CD14-positive monocyte (primary cell): ENCODE measurements at regions not wholly inside any gene's neighbourhood (a gene's known extent, or its start where the extent isn't known, plus 50 kb on each side); places are given as distances from the start of the nearest gene placed in this dataset.
A peak's percentile ranks its signal among the peaks of the same experiment; 100 is the strongest.

Experiments used
- DNase-seq, 3 donors: peaks; one replicate each; pipeline ENCODE4 v3.0.0-alpha.2; 2011 to 2022
- H2AFZ ChIP-seq: 2 replicates; pipeline ENCODE4 v1.6.0; 2012; ENCODE audit warnings: mild to moderate bottlenecking, low read depth, low read length, inconsistent platforms; ENCODE audit not compliant: insufficient read depth, poor library complexity, severe bottlenecking
- H3K27ac ChIP-seq, 2 donors: 1 replicate in 1 of 2; 2 replicates in 1 of 2; pipeline ENCODE4 v1.5.1; 2012 to 2013; ENCODE audit warnings: low read length in 2 of 2, control low read depth in 1 of 2, inconsistent platforms in 1 of 2, low read depth in 1 of 2, mild to moderate bottlenecking in 1 of 2
- H3K27me3 ChIP-seq, 2 donors: one replicate each; pipeline versions ENCODE4 v1.6.0 to v1.6.1; 2011 to 2013; ENCODE audit warnings: low read length in 2 of 2; ENCODE audit not compliant: control insufficient read depth in 2 of 2, insufficient read depth in 2 of 2
- H3K36me3 ChIP-seq, 2 donors: replicated peaks in 1 of 2; 1 replicate in 1 of 2; 2 replicates in 1 of 2; pipeline versions ENCODE4 v1.5.1 to v1.6.1; 2012 to 2013; ENCODE audit warnings: low read length in 2 of 2, control low read depth in 1 of 2, inconsistent platforms in 1 of 2, mild to moderate bottlenecking in 1 of 2; ENCODE audit not compliant: insufficient read depth in 2 of 2, control insufficient read depth in 1 of 2
- H3K4me1 ChIP-seq, 2 donors: 1 replicate in 1 of 2; 2 replicates in 1 of 2; pipeline versions ENCODE4 v1.5.1 to v1.6.1; 2012 to 2013; ENCODE audit warnings: low read length in 2 of 2, control low read depth in 1 of 2, inconsistent platforms in 1 of 2, mild to moderate bottlenecking in 1 of 2, moderate library complexity in 1 of 2; ENCODE audit not compliant: insufficient read depth in 2 of 2, control insufficient read depth in 1 of 2
- H3K4me2 ChIP-seq: replicated peaks from 2 replicates; pipeline ENCODE3; 2012; ENCODE audit warnings: low read length, moderate library complexity, mild to moderate bottlenecking; ENCODE audit not compliant: poor library complexity, severe bottlenecking; ENCODE audit errors: extremely low read depth
- H3K4me3 ChIP-seq, 3 experiments: fragments of 200-600 bp in 1 of 3; sonication (generic) in 1 of 3; replicated peaks in 1 of 3; 1 replicate in 2 of 3; 2 replicates in 1 of 3; pipeline ENCODE4 v1.5.1; 2011 to 2013; ENCODE audit warnings: low read length in 3 of 3, mild to moderate bottlenecking in 3 of 3, control low read depth in 2 of 3, low read depth in 2 of 3, inconsistent platforms in 1 of 3, moderate library complexity in 1 of 3
- H3K79me2 ChIP-seq: 2 replicates; pipeline ENCODE4 v1.6.0; 2012; ENCODE audit warnings: mild to moderate bottlenecking, control low read depth, inconsistent platforms, low read length, moderate library complexity; ENCODE audit not compliant: insufficient read depth
- H3K9ac ChIP-seq: 2 replicates; pipeline ENCODE4 v1.6.0; 2017; ENCODE audit warnings: low read length, mild to moderate bottlenecking; ENCODE audit not compliant: insufficient read depth, poor library complexity, severe bottlenecking
- H3K9me3 ChIP-seq, 2 donors: replicated peaks in 1 of 2; 1 replicate in 1 of 2; 2 replicates in 1 of 2; pipeline versions ENCODE4 v1.5.1 to v1.6.1; 2012 to 2013; ENCODE audit warnings: low read length in 2 of 2, control low read depth in 1 of 2; ENCODE audit not compliant: control insufficient read depth in 1 of 2, insufficient read depth in 1 of 2
- H4K20me1 ChIP-seq: 2 replicates; pipeline ENCODE4 v1.6.0; 2012; ENCODE audit warnings: mild to moderate bottlenecking, low read length, control low read depth, moderate library complexity; ENCODE audit not compliant: insufficient read depth
- H3K27ac Mint-ChIP-seq, 7 donors: one replicate each; pipeline ENCODE4 v1.8.0; 2020; ENCODE audit warnings: mild to moderate bottlenecking in 7 of 7, mixed read lengths in 7 of 7, moderate library complexity in 6 of 7, inconsistent platforms in 2 of 7
- H3K27me3 Mint-ChIP-seq, 3 donors: one replicate each; pipeline ENCODE4 v1.8.0; 2021 to 2022; ENCODE audit warnings: low read depth in 3 of 3, mild to moderate bottlenecking in 3 of 3, mixed read lengths in 3 of 3, moderate library complexity in 3 of 3, inconsistent platforms in 1 of 3
- H3K36me3 Mint-ChIP-seq, 2 donors: one replicate each; pipeline ENCODE4 v1.8.0; 2020; ENCODE audit warnings: mixed read lengths in 2 of 2, inconsistent platforms in 1 of 2, mild to moderate bottlenecking in 1 of 2
- H3K4me1 Mint-ChIP-seq: one replicate; pipeline ENCODE4 v1.8.0; 2020; ENCODE audit warnings: mild to moderate bottlenecking, mixed read lengths
- H3K4me3 Mint-ChIP-seq, 2 donors: one replicate each; pipeline ENCODE4 v1.8.0; 2020; ENCODE audit warnings: mild to moderate bottlenecking in 2 of 2, mixed read lengths in 2 of 2, moderate library complexity in 1 of 2
- H3K9me3 Mint-ChIP-seq, 7 donors: one replicate each; pipeline ENCODE4 v1.8.0; 2020 to 2022; ENCODE audit warnings: mixed read lengths in 7 of 7, mild to moderate bottlenecking in 6 of 7, moderate library complexity in 6 of 7, inconsistent platforms in 2 of 7
- CTCF ChIP-seq: fragments of 200-600 bp; IDR thresholded peaks from one replicate; pipeline ENCODE4 v1.8.0; 2022; ENCODE audit warnings: antibody characterized with exemption, mild to moderate bottlenecking
- WGBS: methylation state at CpG from one replicate; pipeline ENCODE4 v1.1.5; 2013; ENCODE audit warnings: missing lambda C conversion rate; ENCODE audit not compliant: insufficient coverage; 5-methylcytosine and 5-hydroxymethylcytosine counted together
- intact Hi-C, 2 donors: fragments of 100-400 bp; cut with micrococcal nuclease; formaldehyde crosslinking; loops; one replicate each; pipeline versions ENCODE4 v1.15.0 to v1.15.1; 2023

- no peaks in the 10 kb centered on the region for H3K79me2 ChIP-seq
- H3K27me3 ChIP-seq, result peaks cover 0 to 6% of the 10 kb centered on the region in 2 donors
- intact Hi-C loops, result no loop called here
- Mint-ChIP-seq H3K27me3 (peaks cover 16 to 33% (median 25%) of the 10 kb centered on the region in 3 donors), H3K4me1 (peaks cover 4% of the 10 kb centered on the region), H3K27ac (no peak overlapping the region), H3K36me3 (no peaks in the 10 kb centered on the region), H3K9me3 (peaks cover 0 to 4% (median 0%) of the 10 kb centered on the region in 7 donors), H3K4me3 (no peak overlapping the region)
- H3K4me1 ChIP-seq, result no peaks in the 10 kb centered on the region
- H3K36me3 ChIP-seq, result no peaks in the 10 kb centered on the region
- no peak for TF ChIP-seq CTCF
- H3K4me3 ChIP-seq, result no peak overlapping the region
- no peak overlapping the region for H3K4me2 ChIP-seq
- no peak for DNase-seq
- H3K9ac ChIP-seq, result no peak overlapping the region
- H2AFZ ChIP-seq, result no peak overlapping the region
- no peak overlapping the region for H3K27ac ChIP-seq
- H4K20me1 ChIP-seq, result no peaks in the 10 kb centered on the region
- no peaks in the 10 kb centered on the region for H3K9me3 ChIP-seq
- WGBS, result 69% methylated on average over 2 of the region's 3 CpGs
Observed at GRCh38 chr21:45353200-45353599, 51.8 kb upstream of the COL18A1 start.

- H3K4me3 Mint-ChIP-seq, result no peak overlapping the region
- Histone ChIP-seq H2AFZ (peak overlapping the region; percentile 21), H3K9me3 (no peaks in the 10 kb centered on the region), H3K4me2 (no peak overlapping the region), H3K4me3 (no peak overlapping the region), H3K27me3 (peaks cover 0 to 6% of the 10 kb centered on the region in 2 donors), H3K27ac (no peak overlapping the region), H3K79me2 (no peaks in the 10 kb centered on the region), H3K36me3 (no peaks in the 10 kb centered on the region), H4K20me1 (no peaks in the 10 kb centered on the region), H3K4me1 (no peaks in the 10 kb centered on the region), H3K9ac (no peak overlapping the region)
- DNase-seq, result no peak
- no peak for TF ChIP-seq CTCF
- no peak overlapping the region for H3K27ac Mint-ChIP-seq
- H3K36me3 Mint-ChIP-seq, result no peaks in the 10 kb centered on the region
- peaks cover 0 to 4% (median 0%) of the 10 kb centered on the region in 7 donors for H3K9me3 Mint-ChIP-seq
- H3K27me3 Mint-ChIP-seq, result peaks cover 16 to 33% (median 25%) of the 10 kb centered on the region in 3 donors
- intact Hi-C loops, result no loop called here
- peaks cover 4% of the 10 kb centered on the region for H3K4me1 Mint-ChIP-seq
- WGBS, result no CpG with 5 or more reads among the region's 5 CpGs
Observed at GRCh38 chr21:45354970-45355369, 50.0 kb upstream of the COL18A1 start.
